GM21423 (cell line): ENCODE measurements at regions not wholly inside any gene's neighbourhood (a gene's known extent, or its start where the extent isn't known, plus 50 kb on each side); places are given as distances from the start of the nearest gene placed in this dataset.

Experiments
- ATAC-seq: cut with Tn5 transposase; IDR thresholded peaks from one replicate; pipeline ENCODE4 v1.9.1; 2021; ENCODE audit warnings: mild to moderate bottlenecking, moderate library complexity; ENCODE audit not compliant: unreplicated experiment

GRCh38 chr15:58294681-58295254 is 137.0 kb upstream of the LIPC start:
- ATAC-seq, result no peak

- ATAC-seq, result no peak
These were observed 136.1 kb upstream of the LIPC start for GRCh38 chr15:58295637-58296215.

GRCh38 chr15:58296276-58296675 is 135.5 kb upstream of the LIPC start:
- ATAC-seq, result no peak

GRCh38 chr15:58297639-58298038 is 134.2 kb upstream of the LIPC start:
- no peak for ATAC-seq

GRCh38 chr15:58298879-58299850 is 132.6 kb upstream of the LIPC start:
- no peak for ATAC-seq

GRCh38 chr15:58302832-58303231 is 129.0 kb upstream of the LIPC start:
- ATAC-seq, result no peak

- no peak for ATAC-seq
These were observed 128.6 kb upstream of the LIPC start for GRCh38 chr15:58303236-58303635.

GRCh38 chr15:58306591-58307312 is 125.0 kb upstream of the LIPC start:
- no peak for ATAC-seq

- ATAC-seq, result no peak
These were observed 124.4 kb upstream of the LIPC start for GRCh38 chr15:58307313-58307961.

GRCh38 chr15:58308742-58309355 is 122.9 kb upstream of the LIPC start:
- no peak for ATAC-seq

GRCh38 chr15:58309963-58310928 is 121.5 kb upstream of the LIPC start:
- no peak for ATAC-seq

- no peak for ATAC-seq
These were observed 120.2 kb upstream of the LIPC start for GRCh38 chr15:58311556-58311955.

- ATAC-seq, result no peak
These were observed 119.8 kb upstream of the LIPC start for GRCh38 chr15:58312031-58312430.

- no peak for ATAC-seq
These were observed 118.5 kb upstream of the LIPC start for GRCh38 chr15:58313304-58313703.

GRCh38 chr15:58313810-58314592 is 117.8 kb upstream of the LIPC start:
- ATAC-seq, result no peak

- ATAC-seq, result no peak
These were observed 117.1 kb upstream of the LIPC start for GRCh38 chr15:58314593-58315216.

- ATAC-seq, result no peak
These were observed 113.3 kb upstream of the LIPC start for GRCh38 chr15:58318517-58318916.

GRCh38 chr15:58321034-58321433 is 110.8 kb upstream of the LIPC start:
- ATAC-seq, result no peak
